ENCODE measurements at regions not wholly inside any gene's neighbourhood (a gene's known extent, or its start where the extent isn't known, plus 50 kb on each side); places are given as distances from the start of the nearest gene placed in this dataset.

DNA sequence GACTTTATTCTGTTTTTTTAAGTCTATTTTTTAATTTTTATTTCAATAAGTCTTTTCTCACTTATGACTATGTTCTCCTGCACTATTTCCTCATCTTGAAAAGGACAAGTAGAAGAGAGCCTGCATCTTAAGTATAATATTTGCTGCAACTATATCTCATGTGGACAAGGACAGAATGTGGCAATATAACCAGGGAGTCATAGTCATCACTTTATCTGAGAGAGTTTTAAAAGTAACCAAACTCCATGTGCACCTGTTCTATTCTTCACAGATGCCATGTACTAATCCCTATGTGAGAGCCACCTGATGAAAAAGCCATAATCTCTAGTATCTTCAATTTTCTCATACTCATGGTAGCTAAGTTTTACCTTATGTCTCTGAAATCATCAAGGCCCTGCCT, 104.2 kb upstream of the SOX6 start:
- no peak for DNase-seq (ENCODE audit: insufficient read length, low spot score)
- FAIRE-seq, result no peak
- TF ChIP-seq, protein P1, sequence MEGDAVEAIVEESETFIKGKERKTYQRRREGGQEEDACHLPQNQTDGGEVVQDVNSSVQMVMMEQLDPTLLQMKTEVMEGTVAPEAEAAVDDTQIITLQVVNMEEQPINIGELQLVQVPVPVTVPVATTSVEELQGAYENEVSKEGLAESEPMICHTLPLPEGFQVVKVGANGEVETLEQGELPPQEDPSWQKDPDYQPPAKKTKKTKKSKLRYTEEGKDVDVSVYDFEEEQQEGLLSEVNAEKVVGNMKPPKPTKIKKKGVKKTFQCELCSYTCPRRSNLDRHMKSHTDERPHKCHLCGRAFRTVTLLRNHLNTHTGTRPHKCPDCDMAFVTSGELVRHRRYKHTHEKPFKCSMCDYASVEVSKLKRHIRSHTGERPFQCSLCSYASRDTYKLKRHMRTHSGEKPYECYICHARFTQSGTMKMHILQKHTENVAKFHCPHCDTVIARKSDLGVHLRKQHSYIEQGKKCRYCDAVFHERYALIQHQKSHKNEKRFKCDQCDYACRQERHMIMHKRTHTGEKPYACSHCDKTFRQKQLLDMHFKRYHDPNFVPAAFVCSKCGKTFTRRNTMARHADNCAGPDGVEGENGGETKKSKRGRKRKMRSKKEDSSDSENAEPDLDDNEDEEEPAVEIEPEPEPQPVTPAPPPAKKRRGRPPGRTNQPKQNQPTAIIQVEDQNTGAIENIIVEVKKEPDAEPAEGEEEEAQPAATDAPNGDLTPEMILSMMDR (IDR thresholded peaks at IDR 0.05; ENCODE audit: insufficient read depth, missing control alignments), result no peak

DNA sequence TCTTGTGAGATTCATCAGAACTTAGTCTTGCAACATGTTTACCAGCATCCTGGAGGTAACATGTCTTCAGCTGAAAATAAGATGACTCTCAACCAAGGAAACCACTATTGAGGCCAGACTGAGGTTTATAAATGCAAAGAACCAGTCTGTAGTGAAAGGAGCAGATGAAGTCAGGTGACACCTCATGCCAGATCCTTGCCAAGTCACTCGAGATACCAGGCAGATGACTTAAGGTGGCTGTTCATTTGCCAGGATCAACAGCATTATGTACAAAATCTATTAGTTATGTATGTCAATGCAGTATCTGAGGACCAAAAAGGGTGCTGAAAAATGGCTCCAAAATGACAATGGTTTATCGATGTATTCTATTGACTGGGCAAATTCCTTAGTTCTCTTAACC, 100.0 kb upstream of the SOX6 start:
- no peak for DNase-seq (ENCODE audit: insufficient read length, low spot score)
- no peak for FAIRE-seq
- TF ChIP-seq, protein P1 (IDR thresholded peaks at IDR 0.05; ENCODE audit: insufficient read depth, missing control alignments), result no peak

DNA sequence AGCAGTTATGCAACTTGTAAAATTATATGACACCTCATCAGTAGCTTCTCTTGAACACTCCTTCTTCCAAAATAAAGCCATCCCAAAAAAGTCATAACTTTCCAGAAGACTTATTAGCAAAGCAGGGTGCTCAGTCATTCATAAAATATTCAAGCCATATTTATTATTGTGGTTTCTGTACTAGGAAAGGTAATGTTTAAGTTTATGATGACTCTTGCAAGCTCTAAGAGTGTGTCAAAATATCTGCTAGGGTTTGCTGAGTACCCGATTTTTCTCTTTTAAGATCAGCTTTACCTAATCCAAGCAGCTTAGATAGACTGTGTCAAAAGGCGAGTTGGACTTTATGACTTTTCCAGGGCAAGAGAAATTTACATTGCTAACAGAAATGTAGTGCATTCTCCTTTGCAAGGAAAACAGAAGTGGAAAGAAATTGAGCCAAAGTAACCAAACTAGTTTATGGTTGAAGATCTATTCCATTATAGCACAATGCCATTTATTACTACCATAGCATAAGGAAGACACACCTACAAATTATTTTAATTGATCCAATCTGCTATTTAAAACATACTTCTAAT, 98.0 kb upstream of the SOX6 start:
- TF ChIP-seq, protein P1 (IDR thresholded peaks at IDR 0.05; ENCODE audit: insufficient read depth, missing control alignments), result no peak
- FAIRE-seq (no peak), DNase-seq (ENCODE audit: insufficient read length, low spot score) (no peak)

DNA sequence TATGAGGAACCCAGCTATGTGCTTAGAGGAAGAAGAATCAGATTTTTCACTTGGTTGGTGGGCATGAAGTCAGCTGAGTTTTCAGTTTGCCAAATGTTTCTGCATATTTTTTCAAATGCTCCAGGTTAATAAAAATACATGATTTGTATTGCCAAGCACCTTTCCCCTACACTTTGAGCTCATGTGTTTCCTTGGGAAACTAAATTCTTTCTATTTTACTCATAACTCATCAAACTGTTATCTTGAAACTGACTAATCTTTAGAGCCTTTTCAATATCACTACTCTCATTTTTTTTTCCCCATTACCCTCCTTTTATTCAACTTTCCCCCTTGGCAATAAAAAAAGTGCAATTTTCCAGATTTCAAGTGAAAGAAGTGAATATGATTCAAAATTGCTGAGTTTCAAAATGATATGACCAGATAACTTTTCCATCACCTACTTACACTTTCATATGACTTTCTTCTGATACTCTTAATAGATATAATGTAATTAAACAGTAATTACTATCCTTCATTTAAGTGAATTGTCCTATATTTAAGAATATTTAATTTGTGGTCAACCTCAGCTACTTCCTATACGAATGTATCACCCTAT, 91.9 kb upstream of the SOX6 start:
- TF ChIP-seq, protein P1 (IDR thresholded peaks at IDR 0.05; ENCODE audit: insufficient read depth, missing control alignments), result no peak
- DNase-seq (ENCODE audit: insufficient read length, low spot score) (no peak), FAIRE-seq (no peak)

DNA sequence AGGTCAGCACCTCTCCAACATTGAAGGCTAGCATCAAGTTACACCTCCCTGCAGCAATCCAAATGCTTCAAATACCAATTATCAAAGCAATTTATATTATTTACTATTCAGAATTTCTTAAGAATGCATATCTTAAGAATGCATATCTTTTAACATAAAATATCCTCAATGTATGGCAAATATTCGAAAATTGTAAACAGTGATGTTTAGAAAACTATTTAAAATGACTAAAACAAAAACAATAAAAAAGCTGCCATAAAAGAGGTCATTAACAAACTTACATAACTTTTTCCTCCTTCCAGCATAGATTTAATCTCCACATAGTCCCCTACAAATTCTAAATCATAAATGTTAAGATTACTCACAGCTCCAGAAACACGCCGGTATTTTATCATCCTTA, 85.1 kb upstream of the SOX6 start:
- DNase-seq (ENCODE audit: insufficient read length, low spot score), result no peak
- FAIRE-seq, result no peak
- TF ChIP-seq, protein P1 (IDR thresholded peaks at IDR 0.05; ENCODE audit: insufficient read depth, missing control alignments), result no peak

DNA sequence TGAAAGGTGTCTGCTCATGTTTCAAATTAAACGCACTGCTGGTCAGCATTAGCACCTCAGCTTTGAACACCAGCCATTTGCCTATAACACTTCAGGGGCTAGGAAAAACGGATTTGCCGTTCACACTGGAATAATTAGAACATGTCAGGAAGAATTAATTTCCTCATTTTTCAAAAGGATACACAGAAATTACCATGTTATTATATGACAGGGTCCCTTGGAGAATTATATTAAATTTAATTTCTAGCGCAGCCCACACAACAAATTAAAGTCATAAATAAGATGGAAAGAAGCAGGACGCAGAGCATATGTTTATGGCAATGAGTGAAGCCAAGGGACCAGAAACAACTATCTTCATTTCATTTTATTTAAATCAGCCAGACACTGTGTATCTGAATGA, 83.8 kb upstream of the SOX6 start:
- TF ChIP-seq, protein P1 (IDR thresholded peaks at IDR 0.05; ENCODE audit: insufficient read depth, missing control alignments), result no peak
- FAIRE-seq (no peak), DNase-seq (ENCODE audit: insufficient read length, low spot score) (no peak)

DNA sequence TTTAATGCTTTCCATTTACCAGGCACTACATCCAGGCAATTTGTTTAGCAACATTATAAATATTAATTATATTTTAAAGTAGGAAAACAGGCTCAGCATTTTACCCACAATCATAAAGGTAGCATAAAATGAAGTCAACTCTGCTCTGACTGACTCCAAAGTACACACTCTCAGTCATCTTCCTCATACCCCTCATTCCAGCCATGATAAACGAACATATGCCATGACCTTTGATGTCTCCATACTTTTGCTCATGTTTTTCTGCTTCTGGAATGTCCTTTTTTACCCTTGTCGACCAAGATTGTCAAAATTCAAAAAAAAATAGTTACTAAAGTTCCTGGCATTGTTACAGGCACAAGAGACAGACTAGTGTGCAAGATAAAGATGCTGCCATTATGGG, 77.7 kb upstream of the SOX6 start:
- DNase-seq (ENCODE audit: insufficient read length, low spot score) (no peak), FAIRE-seq (no peak)
- TF ChIP-seq, protein P1 (IDR thresholded peaks at IDR 0.05; ENCODE audit: insufficient read depth, missing control alignments), result no peak

Data from D721Med (cell line).